ENCODE measurements at regions not wholly inside any gene's neighbourhood (a gene's known extent, or its start where the extent isn't known, plus 50 kb on each side); places are given as distances from the start of the nearest gene placed in this dataset.
"Not testable (repeated sequence)": the region's sequence is repeated elsewhere in the genome, so short reads cannot be mapped to it uniquely, and the experiment has no call there.

DNA sequence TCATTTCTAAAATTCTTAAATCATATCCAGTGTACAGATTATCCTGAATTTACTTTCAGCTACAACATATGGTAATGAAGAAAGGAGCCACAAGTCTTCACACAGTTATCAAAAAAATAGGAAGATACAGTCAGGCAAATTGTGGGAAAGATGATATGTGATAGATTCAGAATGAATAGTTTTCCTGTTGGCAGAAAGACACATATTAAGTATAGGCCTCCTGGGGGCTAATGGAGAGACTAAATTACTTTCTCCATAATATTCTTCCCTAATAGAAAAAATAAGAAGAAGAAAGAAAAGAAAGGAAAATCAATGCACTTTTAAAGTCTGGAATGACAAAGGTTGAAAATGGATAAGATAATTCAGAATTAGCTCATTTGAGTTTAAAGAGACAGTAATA lies 2073.5 kb downstream of the LRRC4C start:
- Histone ChIP-seq H3K27ac (ENCODE audit: low read length) (no peak overlapping the region), H3K4me3 (ENCODE audit: low read length) (no peak overlapping the region)

DNA sequence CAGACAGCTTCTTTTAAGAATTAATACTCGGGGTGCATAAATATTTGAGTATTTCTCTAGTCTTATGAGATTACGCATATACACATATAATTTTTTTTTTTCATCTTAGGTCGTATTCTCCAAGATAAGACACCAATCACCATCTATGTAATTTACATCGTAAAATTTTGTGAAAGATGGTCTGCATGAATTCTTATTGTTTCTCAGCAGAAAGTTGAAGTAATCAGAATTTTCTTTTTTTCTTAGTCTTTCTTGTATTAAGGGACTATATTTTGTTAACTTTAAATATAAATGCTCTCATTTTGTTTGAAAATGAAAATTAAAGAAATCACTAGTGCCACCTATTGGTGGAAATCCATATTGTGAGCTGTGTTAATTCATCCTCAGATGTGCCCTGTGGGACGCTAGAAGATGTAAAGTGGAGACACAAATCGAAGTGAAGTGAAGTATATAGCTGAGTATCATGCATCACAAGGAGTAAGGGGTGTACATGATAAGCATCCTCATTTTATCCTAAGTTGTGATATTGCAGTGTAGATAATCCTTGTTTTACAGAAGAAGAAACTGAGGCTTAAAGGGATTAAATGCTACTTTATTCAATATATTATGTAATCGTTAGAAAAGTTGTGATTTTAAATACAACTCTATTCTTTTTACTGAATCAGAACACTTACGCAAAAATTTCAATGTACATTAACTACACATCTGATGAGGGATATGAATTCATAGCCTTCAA lies 2084.3 kb downstream of the LRRC4C start:
- Histone ChIP-seq H3K4me3 (ENCODE audit: low read length) (no peak overlapping the region), H3K9me3 (ENCODE audit: control insufficient read depth, low read depth, low read length) (no peaks in the 10 kb centered on the region), H3K27ac (ENCODE audit: low read length) (no peak overlapping the region), H3K27me3 (ENCODE audit: control insufficient read depth, insufficient read depth, low read length) (no peaks in the 10 kb centered on the region), H3K36me3 (ENCODE audit: control insufficient read depth, insufficient read depth, low read length) (no peaks in the 10 kb centered on the region), H3K4me1 (ENCODE audit: control insufficient read depth, insufficient read depth, low read length) (no peaks in the 10 kb centered on the region)
- WGBS (ENCODE audit: insufficient coverage, low lambda C conversion rate): 81% methylated on average over 7 of the region's 8 CpGs
- peak; percentile 8 to 10 for DNase-seq

More for the DNA sequence above, 2073.5 kb downstream of the LRRC4C start:
- no peak for DNase-seq
- Histone ChIP-seq H3K27me3 (ENCODE audit: control insufficient read depth, insufficient read depth, low read length) (no peaks in the 10 kb centered on the region), H3K36me3 (ENCODE audit: control insufficient read depth, insufficient read depth, low read length) (no peaks in the 10 kb centered on the region), H3K4me1 (ENCODE audit: control insufficient read depth, insufficient read depth, low read length) (no peaks in the 10 kb centered on the region), H3K9me3 (ENCODE audit: control insufficient read depth, low read depth, low read length) (no peaks in the 10 kb centered on the region)

DNA sequence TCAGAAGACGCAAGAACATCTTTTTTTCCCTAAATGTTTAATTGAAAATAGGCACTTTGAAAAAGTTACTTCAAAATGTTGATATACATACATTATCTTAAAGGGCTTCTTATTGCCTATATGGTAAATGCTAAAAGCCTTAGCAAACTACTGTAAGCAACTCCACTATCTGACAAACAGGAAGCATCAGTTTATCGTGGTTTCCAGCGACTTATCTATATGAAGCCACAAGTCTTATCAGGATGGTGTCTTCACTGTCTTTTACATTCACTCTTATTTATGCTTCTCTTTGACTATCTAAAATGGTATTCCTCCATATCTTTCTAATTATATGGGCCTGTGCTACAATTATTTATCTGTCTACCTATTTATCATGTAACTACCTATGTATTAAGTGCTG lies 2091.9 kb downstream of the LRRC4C start:
- Histone ChIP-seq H3K4me1 (ENCODE audit: control insufficient read depth, insufficient read depth, low read length) (peaks cover 5% of the 10 kb centered on the region), H3K4me3 (ENCODE audit: low read length) (no peak overlapping the region), H3K27ac (ENCODE audit: low read length) (no peak overlapping the region), H3K27me3 (ENCODE audit: control insufficient read depth, insufficient read depth, low read length) (no peaks in the 10 kb centered on the region), H3K36me3 (ENCODE audit: control insufficient read depth, insufficient read depth, low read length) (no peaks in the 10 kb centered on the region), H3K9me3 (ENCODE audit: control insufficient read depth, low read depth, low read length) (no peaks in the 10 kb centered on the region)
- no peak for DNase-seq
- no CpG with 5 or more reads among the region's 3 CpGs for WGBS (ENCODE audit: insufficient coverage, low lambda C conversion rate)

DNA sequence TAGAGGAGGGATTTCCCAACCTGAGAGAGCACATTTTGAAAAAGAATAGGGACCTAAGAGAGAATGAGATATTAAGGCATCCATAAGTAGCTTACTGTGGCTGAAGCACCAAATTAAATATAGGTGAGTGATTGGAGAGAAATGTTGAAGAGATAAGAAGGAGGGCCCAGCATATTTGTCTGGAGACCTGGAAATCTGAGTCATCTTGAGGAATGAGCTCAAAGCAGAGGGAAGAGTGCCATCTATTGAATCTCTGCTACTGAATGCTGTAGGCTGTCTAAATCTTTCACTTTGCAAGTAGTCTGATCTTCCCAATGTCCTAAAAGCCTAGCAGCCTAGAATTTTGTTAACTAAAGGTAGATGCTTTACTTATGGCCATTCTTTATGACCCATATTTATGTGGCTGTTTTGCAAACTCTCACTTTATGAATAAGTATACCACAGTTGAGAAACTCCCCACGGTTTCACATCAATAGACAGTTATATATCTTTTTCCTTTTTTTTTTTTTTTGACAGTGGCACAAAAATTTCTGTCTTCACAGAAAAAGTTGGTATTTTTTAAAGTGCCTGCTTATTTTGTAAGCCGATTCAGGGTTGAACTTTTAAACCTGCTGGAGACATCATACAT lies 2093.5 kb downstream of the LRRC4C start:
- Histone ChIP-seq H3K4me3 (ENCODE audit: low read length) (no peak overlapping the region), H3K36me3 (ENCODE audit: control insufficient read depth, insufficient read depth, low read length) (no peaks in the 10 kb centered on the region), H3K27ac (ENCODE audit: low read length) (no peak overlapping the region), H3K9me3 (ENCODE audit: control insufficient read depth, low read depth, low read length) (peaks cover 2% of the 10 kb centered on the region), H3K27me3 (ENCODE audit: control insufficient read depth, insufficient read depth, low read length) (no peaks in the 10 kb centered on the region), H3K4me1 (ENCODE audit: control insufficient read depth, insufficient read depth, low read length) (peaks cover 5% of the 10 kb centered on the region)
- 75% methylated on average over 2 of the region's 2 CpGs for WGBS (ENCODE audit: insufficient coverage, low lambda C conversion rate)
- peak; percentile 20 to 39 for DNase-seq

DNA sequence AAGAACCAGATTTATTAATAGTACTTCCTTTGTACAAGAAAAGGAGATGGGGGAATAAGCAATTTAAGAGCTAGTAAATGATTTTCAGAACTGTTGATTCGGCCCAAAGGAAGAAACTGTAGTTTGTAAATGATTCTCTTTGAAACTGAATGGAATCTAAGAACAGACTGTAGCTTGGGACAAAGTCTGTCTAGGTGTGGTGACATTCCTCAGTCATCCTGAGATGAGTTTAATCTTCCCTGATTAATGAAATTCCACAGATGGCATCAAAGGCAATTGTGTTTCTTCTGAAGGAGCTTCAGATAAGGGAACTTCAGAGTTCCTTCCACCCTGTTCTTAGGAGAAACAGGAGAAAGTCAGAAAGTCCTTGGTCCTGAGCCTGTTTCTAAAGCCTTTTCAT lies 2095.9 kb downstream of the LRRC4C start:
- Histone ChIP-seq H3K27ac (ENCODE audit: low read length) (peak overlapping the region; percentile 43), H3K9me3 (ENCODE audit: control insufficient read depth, low read depth, low read length) (peaks cover 2% of the 10 kb centered on the region), H3K4me3 (ENCODE audit: low read length) (no peak overlapping the region), H3K4me1 (ENCODE audit: control insufficient read depth, insufficient read depth, low read length) (peaks cover 5% of the 10 kb centered on the region), H3K36me3 (ENCODE audit: control insufficient read depth, insufficient read depth, low read length) (no peaks in the 10 kb centered on the region), H3K27me3 (ENCODE audit: control insufficient read depth, insufficient read depth, low read length) (no peaks in the 10 kb centered on the region)
- no CpG with 5 or more reads among the region's 1 CpG for WGBS (ENCODE audit: insufficient coverage, low lambda C conversion rate)
- DNase-seq: peak; percentile 62 to 79

DNA sequence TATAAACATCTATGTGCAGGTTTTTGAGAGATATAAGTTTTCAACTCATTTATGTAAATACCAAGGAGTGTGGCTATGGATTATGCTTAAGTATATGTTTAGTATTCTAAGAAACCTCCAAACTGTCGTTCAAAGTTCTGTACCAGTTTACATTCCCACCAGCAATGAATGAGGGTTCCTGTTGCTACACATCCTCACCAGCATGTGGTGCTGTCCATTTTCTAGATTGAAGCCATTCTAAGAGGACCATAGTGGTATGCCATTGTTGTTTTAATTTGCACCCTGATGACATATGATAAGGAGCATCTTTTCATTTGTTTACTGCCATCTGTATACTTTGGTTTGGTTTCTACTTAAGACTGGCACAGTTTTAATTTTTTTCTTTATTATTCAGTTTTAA lies 2097.9 kb downstream of the LRRC4C start:
- peaks cover 5% of the 10 kb centered on the region for H3K4me1 ChIP-seq (ENCODE audit: control insufficient read depth, insufficient read depth, low read length)
- no peaks in the 10 kb centered on the region for H3K27me3 ChIP-seq (ENCODE audit: control insufficient read depth, insufficient read depth, low read length)
- no peak overlapping the region for H3K4me3 ChIP-seq (ENCODE audit: low read length)
- WGBS (ENCODE audit: insufficient coverage, low lambda C conversion rate): no CpG with 5 or more reads among the region's 1 CpG
- no peak for DNase-seq
- no peaks in the 10 kb centered on the region for H3K36me3 ChIP-seq (ENCODE audit: control insufficient read depth, insufficient read depth, low read length)
- no peak overlapping the region for H3K27ac ChIP-seq (ENCODE audit: low read length)
- H3K9me3 ChIP-seq (ENCODE audit: control insufficient read depth, low read depth, low read length): peaks cover 2% of the 10 kb centered on the region

DNA sequence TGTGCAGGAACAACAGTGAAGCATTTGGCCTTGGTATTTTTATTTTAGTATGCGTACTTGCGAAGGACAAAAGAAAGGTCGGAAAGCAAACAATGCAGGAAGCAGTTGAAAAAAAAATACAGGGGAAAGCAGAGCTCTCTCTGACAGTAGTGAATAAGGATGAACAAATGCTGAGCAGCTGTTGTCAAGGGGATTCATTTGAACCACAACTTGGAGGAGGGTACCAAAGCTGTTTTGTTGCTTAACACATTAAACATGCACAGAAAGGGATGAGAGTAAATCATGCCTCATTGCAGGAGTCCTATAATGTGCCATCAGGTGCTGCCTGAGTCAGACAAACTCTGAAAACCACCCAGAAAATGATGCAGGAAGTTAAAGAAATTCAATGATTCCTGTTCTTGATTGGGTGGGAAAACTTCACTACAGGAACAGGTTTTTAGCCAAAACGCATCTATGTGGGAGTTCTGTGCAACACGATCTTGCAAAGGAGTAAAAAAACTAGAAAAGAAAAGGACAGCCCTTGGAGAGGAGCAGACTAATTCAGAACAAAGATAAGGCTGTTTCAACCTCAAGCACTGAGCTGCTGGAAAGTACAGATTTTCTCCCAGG lies 2113.5 kb downstream of the LRRC4C start:
- H3K4me1 ChIP-seq (ENCODE audit: control insufficient read depth, insufficient read depth, low read length): no peaks in the 10 kb centered on the region
- no peaks in the 10 kb centered on the region for H3K9me3 ChIP-seq (ENCODE audit: control insufficient read depth, low read depth, low read length)
- WGBS (ENCODE audit: insufficient coverage, low lambda C conversion rate): 93% methylated on average over 3 of the region's 5 CpGs
- H3K27me3 ChIP-seq (ENCODE audit: control insufficient read depth, insufficient read depth, low read length): no peaks in the 10 kb centered on the region
- no peak overlapping the region for H3K4me3 ChIP-seq (ENCODE audit: low read length)
- no peak overlapping the region for H3K27ac ChIP-seq (ENCODE audit: low read length)
- H3K36me3 ChIP-seq (ENCODE audit: control insufficient read depth, insufficient read depth, low read length): no peaks in the 10 kb centered on the region
- DNase-seq: no peak

DNA sequence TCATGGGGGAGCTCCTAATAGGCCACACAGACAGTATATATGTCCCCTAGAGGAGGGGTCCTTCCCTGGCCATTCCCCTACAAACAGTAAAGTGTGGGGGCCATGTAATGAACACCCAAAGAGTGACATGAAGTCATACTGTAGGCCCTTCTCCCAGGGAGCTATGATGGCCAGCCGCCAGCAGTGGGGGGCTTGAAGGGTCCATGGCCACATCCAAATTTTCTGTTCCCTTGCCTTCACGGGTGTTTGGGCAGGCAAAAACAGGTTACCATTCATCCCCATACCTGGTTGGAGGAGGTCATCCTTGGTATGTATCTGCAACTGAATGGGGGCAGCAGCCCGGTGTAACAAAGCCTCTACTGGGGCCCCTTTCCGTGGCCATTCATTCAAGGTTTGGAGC lies 2118.0 kb downstream of the LRRC4C start:
- H3K4me3 ChIP-seq (ENCODE audit: low read length): no peak overlapping the region
- no peaks in the 10 kb centered on the region for H3K27me3 ChIP-seq (ENCODE audit: control insufficient read depth, insufficient read depth, low read length)
- no peaks in the 10 kb centered on the region for H3K36me3 ChIP-seq (ENCODE audit: control insufficient read depth, insufficient read depth, low read length)
- peaks cover 7% of the 10 kb centered on the region for H3K9me3 ChIP-seq (ENCODE audit: control insufficient read depth, low read depth, low read length)
- no peaks in the 10 kb centered on the region for H3K4me1 ChIP-seq (ENCODE audit: control insufficient read depth, insufficient read depth, low read length)
- no CpG with 5 or more reads among the region's 4 CpGs for WGBS (ENCODE audit: insufficient coverage, low lambda C conversion rate)
- H3K27ac ChIP-seq (ENCODE audit: low read length): no peak overlapping the region
- DNase-seq: no peak

DNA sequence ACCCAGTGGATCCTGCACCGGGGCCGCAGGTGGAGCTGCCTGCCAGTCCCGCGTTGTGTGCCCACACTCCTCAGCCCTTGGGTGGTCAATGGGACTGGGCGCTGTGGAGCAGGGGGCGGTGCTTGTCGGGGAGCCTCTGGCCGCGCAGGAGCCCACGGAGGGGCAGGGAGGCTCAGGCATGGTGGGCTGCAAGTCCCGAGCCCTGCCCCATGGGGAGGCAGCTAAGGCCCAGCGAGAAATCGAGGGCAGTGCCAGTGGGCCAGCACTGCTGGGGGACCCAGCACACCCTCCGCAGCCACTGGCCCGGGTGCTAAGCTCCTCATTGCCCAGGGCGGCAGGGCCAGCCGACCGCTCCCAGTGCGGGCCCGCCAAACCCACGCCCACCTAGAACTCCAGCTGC lies 2126.4 kb downstream of the LRRC4C start:
- not testable (repeated sequence) for H3K4me1 ChIP-seq (ENCODE audit: control insufficient read depth, insufficient read depth, low read length); H3K9me3 ChIP-seq (ENCODE audit: control insufficient read depth, low read depth, low read length); H3K4me3 ChIP-seq (ENCODE audit: low read length); H3K36me3 ChIP-seq (ENCODE audit: control insufficient read depth, insufficient read depth, low read length); H3K27me3 ChIP-seq (ENCODE audit: control insufficient read depth, insufficient read depth, low read length); DNase-seq; H3K27ac ChIP-seq (ENCODE audit: low read length)
- no CpG with 5 or more reads among the region's 21 CpGs for WGBS (ENCODE audit: insufficient coverage, low lambda C conversion rate)

DNA sequence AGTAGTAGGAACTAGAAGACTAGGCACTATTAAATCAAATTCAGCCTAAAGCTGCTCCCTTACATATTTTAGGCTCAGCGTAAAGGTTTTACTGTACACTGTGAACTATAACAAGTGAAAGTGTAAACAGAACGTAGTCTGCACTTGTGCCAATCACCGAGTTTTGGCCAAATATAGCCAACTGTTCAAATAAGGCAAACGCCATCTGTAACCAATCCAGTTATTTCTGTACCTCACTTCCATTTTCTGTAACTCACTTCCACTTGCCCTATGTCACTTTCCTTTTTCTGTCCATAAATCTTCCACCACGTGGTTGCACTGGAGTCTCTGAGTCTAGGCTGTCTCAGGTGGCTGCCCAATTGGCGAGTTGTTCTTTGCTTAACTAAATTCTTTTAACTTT lies 2132.2 kb downstream of the LRRC4C start:
- H3K27ac ChIP-seq (ENCODE audit: low read length): no peak overlapping the region
- no peak overlapping the region for H3K4me3 ChIP-seq (ENCODE audit: low read length)
- no peaks in the 10 kb centered on the region for H3K27me3 ChIP-seq (ENCODE audit: control insufficient read depth, insufficient read depth, low read length)
- no peaks in the 10 kb centered on the region for H3K36me3 ChIP-seq (ENCODE audit: control insufficient read depth, insufficient read depth, low read length)
- no peak for DNase-seq
- no peaks in the 10 kb centered on the region for H3K4me1 ChIP-seq (ENCODE audit: control insufficient read depth, insufficient read depth, low read length)
- WGBS (ENCODE audit: insufficient coverage, low lambda C conversion rate): 94% methylated on average over 2 of the region's 6 CpGs
- H3K9me3 ChIP-seq (ENCODE audit: control insufficient read depth, low read depth, low read length): no peaks in the 10 kb centered on the region
